HepG2 (cell line): ENCODE measurements at regions not wholly inside any gene's neighbourhood (a gene's known extent, or its start where the extent isn't known, plus 50 kb on each side); places are given as distances from the start of the nearest gene placed in this dataset.

ENCODE experiments used
- ETV6 ChIP-seq: sonication (generic); formaldehyde crosslinking; conservative IDR thresholded peaks from 2 replicates; pipeline ENCODE4 v1.4.0; 2020; ENCODE audit warnings: missing genetic modification reagents
- MAX ChIP-seq: IDR thresholded peaks from 2 replicates; pipeline ENCODE4 v1.6.1; 2012; ENCODE audit warnings: inconsistent platforms
- SOX6 ChIP-seq, 2 experiments: fragments of 450-650 bp in 1 of 2; sonication (generic) in 1 of 2; formaldehyde crosslinking in 1 of 2; IDR thresholded peaks; 2 replicates each; pipeline versions ENCODE4 v1.4.0 to v1.6.1; 2017 to 2020; ENCODE audit warnings: antibody characterized with exemption in 1 of 2, mild to moderate bottlenecking in 1 of 2, missing genetic modification reagents in 1 of 2
- TCF12 ChIP-seq, 2 experiments: fragments of 450-650 bp in 1 of 2; sonication (generic) in 1 of 2; formaldehyde crosslinking in 1 of 2; IDR thresholded peaks; 2 replicates each; pipeline versions ENCODE4 v1.6.1 to v1.8.0; 2017 to 2022; ENCODE audit warnings: antibody characterized with exemption in 1 of 2, mild to moderate bottlenecking in 1 of 2, missing genetic modification reagents in 1 of 2, moderate library complexity in 1 of 2
- ZNF138 ChIP-seq: sonication (generic); formaldehyde crosslinking; IDR thresholded peaks from 2 replicates; pipeline ENCODE4 v1.5.0; 2020; ENCODE audit warnings: mild to moderate bottlenecking, low read depth, missing genetic modification reagents
- ZNF333 ChIP-seq: sonication (generic); formaldehyde crosslinking; IDR thresholded peaks from 2 replicates; pipeline ENCODE4 v1.4.0; 2020; ENCODE audit warnings: mild to moderate bottlenecking, missing genetic modification reagents, borderline replicate concordance
- ZNF747 ChIP-seq: sonication (generic); formaldehyde crosslinking; IDR thresholded peaks from 2 replicates; pipeline ENCODE4 v1.8.1; 2023; ENCODE audit warnings: missing genetic modification reagents, mild to moderate bottlenecking, borderline replicate concordance

DNA sequence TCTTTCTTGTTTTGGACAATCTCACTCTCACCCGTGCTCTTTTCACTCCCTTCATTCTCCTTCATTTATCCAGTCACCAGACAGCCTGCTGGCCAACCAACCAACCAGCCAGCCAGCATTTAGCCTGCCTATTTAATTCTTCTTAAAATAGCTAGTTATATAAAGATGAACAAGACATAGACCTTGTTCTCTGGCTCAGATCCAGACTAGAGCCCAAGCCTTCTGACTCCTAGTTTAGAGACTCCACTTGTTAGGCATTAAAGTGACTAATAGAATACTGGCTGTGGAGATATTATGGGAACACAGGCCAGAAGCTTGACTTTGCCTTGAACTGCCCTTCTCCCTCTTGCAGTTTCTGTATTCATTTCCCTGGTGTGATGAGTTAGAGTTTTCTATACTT lies 215.3 kb upstream of the THRB start:
- TF ChIP-seq ZNF333 (CRISPR knock-in tag) (no peak), TCF12 (IDR thresholded peaks at IDR 0.05) (no peak), TCF12 (CRISPR knock-in tag; IDR thresholded peaks at IDR 0.05) (no peak), ZNF138 (no peak), ETV6 (CRISPR knock-in tag) (no peak), SOX6 (IDR thresholded peaks at IDR 0.05) (no peak), SOX6 (CRISPR knock-in tag; IDR thresholded peaks at IDR 0.05) (no peak), ZNF747 (CRISPR knock-in tag) (no peak), MAX (no peak)
